Neural progenitor cell (in vitro differentiated cells): ENCODE measurements at regions not wholly inside any gene's neighbourhood (a gene's known extent, or its start where the extent isn't known, plus 50 kb on each side); places are given as distances from the start of the nearest gene placed in this dataset.

Experiments
- DNase-seq: peaks from one replicate; pipeline ENCODE4 v3.0.0-alpha.2; 2016; ENCODE audit warnings: low spot score
- H2AFZ ChIP-seq: fragments of 200-600 bp; sonication (generic); replicated peaks from 2 replicates; pipeline ENCODE4 v1.6.1; 2016; ENCODE audit warnings: antibody characterized with exemption
- H3F3A ChIP-seq: fragments of 200-600 bp; sonication (generic); 2 replicates; pipeline ENCODE4 v1.6.1; 2016; ENCODE audit warnings: antibody characterized with exemption, low read depth
- H3K27ac ChIP-seq: fragments of 200-600 bp; sonication (generic); 2 replicates; pipeline ENCODE4 v1.5.1; 2016; ENCODE audit warnings: mild to moderate bottlenecking
- H3K27me3 ChIP-seq: fragments of 200-600 bp; sonication (generic); 2 replicates; pipeline ENCODE4 v1.6.1; 2016; ENCODE audit warnings: mild to moderate bottlenecking, moderate library complexity
- H3K36me3 ChIP-seq: fragments of 200-600 bp; sonication (generic); 2 replicates; pipeline ENCODE4 v1.5.1; 2016
- H3K4me1 ChIP-seq: fragments of 200-600 bp; sonication (generic); 2 replicates; pipeline ENCODE4 v1.6.1; 2016; ENCODE audit warnings: mixed run types
- H3K4me2 ChIP-seq: fragments of 200-600 bp; sonication (generic); 2 replicates; pipeline ENCODE4 v1.6.1; 2016
- H3K4me3 ChIP-seq: fragments of 200-600 bp; sonication (generic); 2 replicates; pipeline ENCODE4 v1.5.1; 2016
- H3K79me2 ChIP-seq: fragments of 200-600 bp; sonication (generic); 2 replicates; pipeline ENCODE4 v1.6.1; 2016; ENCODE audit warnings: low read depth
- H3K9ac ChIP-seq: fragments of 200-600 bp; sonication (generic); 2 replicates; pipeline ENCODE4 v1.6.1; 2016
- H3K9me3 ChIP-seq: fragments of 200-600 bp; sonication (generic); 2 replicates; pipeline ENCODE4 v1.5.1; 2016; ENCODE audit warnings: low read depth
- H4K20me1 ChIP-seq: fragments of 200-600 bp; sonication (generic); 2 replicates; pipeline ENCODE4 v1.6.1; 2016; ENCODE audit warnings: low read depth
- H3K27ac Mint-ChIP-seq: 3 replicates; pipeline ENCODE4 v1.8.0; 2021; ENCODE audit warnings: mixed read lengths
- H3K27me3 Mint-ChIP-seq: 2 replicates; pipeline ENCODE4 v1.8.0; 2022; ENCODE audit warnings: low read depth, mild to moderate bottlenecking, inconsistent platforms, moderate library complexity, mixed read lengths; ENCODE audit not compliant: insufficient read depth
- H3K36me3 Mint-ChIP-seq: 3 replicates; pipeline ENCODE4 v1.8.0; 2021; ENCODE audit warnings: mixed read lengths
- H3K4me1 Mint-ChIP-seq: 3 replicates; pipeline ENCODE4 v1.8.0; 2021; ENCODE audit warnings: mixed read lengths
- H3K4me3 Mint-ChIP-seq: 3 replicates; pipeline ENCODE4 v1.8.0; 2021; ENCODE audit warnings: mild to moderate bottlenecking, moderate library complexity, mixed read lengths
- H3K9me3 Mint-ChIP-seq: 3 replicates; pipeline ENCODE4 v1.8.0; 2020; ENCODE audit warnings: mixed read lengths
- EZH2 ChIP-seq: fragments of 200-600 bp; sonication (generic); IDR thresholded peaks from 2 replicates; pipeline ENCODE4 v1.6.1; 2017; ENCODE audit warnings: antibody characterized with exemption, mild to moderate bottlenecking, moderate library complexity
- EZH2phosphoT487 ChIP-seq: fragments of 200-600 bp; sonication (generic); IDR thresholded peaks from 2 replicates; pipeline ENCODE4 v1.6.1; 2017; ENCODE audit warnings: antibody characterized with exemption
- TF ChIP-seq, protein P1 (sequence below): fragments of 200-600 bp; sonication (generic); IDR thresholded peaks from 2 replicates; pipeline ENCODE4 v1.5.1; 2017; ENCODE audit warnings: antibody characterized with exemption, mild to moderate bottlenecking

GRCh38 chr3:168847291-168847883 lies 751.7 kb upstream of the GOLIM4 start:
- peaks cover 9% of the 10 kb centered on the region for H3K9me3 Mint-ChIP-seq

GRCh38 chr3:168844894-168845482 lies 749.3 kb upstream of the GOLIM4 start:
- Histone ChIP-seq H3K9me3 (no peaks in the 10 kb centered on the region), H3K36me3 (no peaks in the 10 kb centered on the region), H3F3A (no peaks in the 10 kb centered on the region), H3K9ac (no peak overlapping the region), H3K79me2 (no peaks in the 10 kb centered on the region), H3K4me2 (no peak overlapping the region), H3K27me3 (peaks cover 15% of the 10 kb centered on the region), H3K4me1 (no peaks in the 10 kb centered on the region), H3K4me3 (no peak overlapping the region), H2AFZ (no peak overlapping the region), H3K27ac (no peak overlapping the region), H4K20me1 (no peaks in the 10 kb centered on the region)
- TF ChIP-seq EZH2phosphoT487 (no peak), EZH2 (no peak)
- TF ChIP-seq, protein P1, sequence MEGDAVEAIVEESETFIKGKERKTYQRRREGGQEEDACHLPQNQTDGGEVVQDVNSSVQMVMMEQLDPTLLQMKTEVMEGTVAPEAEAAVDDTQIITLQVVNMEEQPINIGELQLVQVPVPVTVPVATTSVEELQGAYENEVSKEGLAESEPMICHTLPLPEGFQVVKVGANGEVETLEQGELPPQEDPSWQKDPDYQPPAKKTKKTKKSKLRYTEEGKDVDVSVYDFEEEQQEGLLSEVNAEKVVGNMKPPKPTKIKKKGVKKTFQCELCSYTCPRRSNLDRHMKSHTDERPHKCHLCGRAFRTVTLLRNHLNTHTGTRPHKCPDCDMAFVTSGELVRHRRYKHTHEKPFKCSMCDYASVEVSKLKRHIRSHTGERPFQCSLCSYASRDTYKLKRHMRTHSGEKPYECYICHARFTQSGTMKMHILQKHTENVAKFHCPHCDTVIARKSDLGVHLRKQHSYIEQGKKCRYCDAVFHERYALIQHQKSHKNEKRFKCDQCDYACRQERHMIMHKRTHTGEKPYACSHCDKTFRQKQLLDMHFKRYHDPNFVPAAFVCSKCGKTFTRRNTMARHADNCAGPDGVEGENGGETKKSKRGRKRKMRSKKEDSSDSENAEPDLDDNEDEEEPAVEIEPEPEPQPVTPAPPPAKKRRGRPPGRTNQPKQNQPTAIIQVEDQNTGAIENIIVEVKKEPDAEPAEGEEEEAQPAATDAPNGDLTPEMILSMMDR, result no peak
- DNase-seq, result no peak
- Mint-ChIP-seq H3K27ac (no peak overlapping the region), H3K9me3 (no peaks in the 10 kb centered on the region), H3K4me3 (no peak overlapping the region), H3K27me3 (peaks cover 2% of the 10 kb centered on the region), H3K36me3 (no peaks in the 10 kb centered on the region), H3K4me1 (peaks cover 5% of the 10 kb centered on the region)

More at GRCh38 chr3:168847291-168847883, 751.7 kb upstream of the GOLIM4 start:
- no peak overlapping the region for H3K4me3 ChIP-seq
- Mint-ChIP-seq H3K4me1 (peaks cover 5% of the 10 kb centered on the region), H3K4me3 (no peak overlapping the region), H3K36me3 (peaks cover 1% of the 10 kb centered on the region), H3K27me3 (peaks cover 2% of the 10 kb centered on the region), H3K27ac (no peak overlapping the region)
- no peaks in the 10 kb centered on the region for H3K9me3 ChIP-seq
- H3K9ac ChIP-seq, result no peak overlapping the region
- TF ChIP-seq, protein P1, result peak; percentile 90
- no peak for TF ChIP-seq EZH2
- peak; percentile 57 for DNase-seq
- no peaks in the 10 kb centered on the region for H3K36me3 ChIP-seq
- H3K27ac ChIP-seq, result no peak overlapping the region
- H3K4me1 ChIP-seq, result no peaks in the 10 kb centered on the region
- no peak overlapping the region for H3K4me2 ChIP-seq
- no peaks in the 10 kb centered on the region for H3F3A ChIP-seq
- H3K79me2 ChIP-seq, result no peaks in the 10 kb centered on the region
- H3K27me3 ChIP-seq, result peaks cover 15% of the 10 kb centered on the region
- no peaks in the 10 kb centered on the region for H4K20me1 ChIP-seq
- no peak overlapping the region for H2AFZ ChIP-seq

- H3K36me3 ChIP-seq, result no peaks in the 10 kb centered on the region
- H2AFZ ChIP-seq, result no peak overlapping the region
- no peaks in the 10 kb centered on the region for H3F3A ChIP-seq
- Mint-ChIP-seq H3K4me3 (no peak overlapping the region), H3K27ac (no peak overlapping the region), H3K27me3 (peaks cover 2% of the 10 kb centered on the region), H3K4me1 (peaks cover 9% of the 10 kb centered on the region), H3K9me3 (no peaks in the 10 kb centered on the region), H3K36me3 (no peaks in the 10 kb centered on the region)
- no peaks in the 10 kb centered on the region for H3K9me3 ChIP-seq
- H3K27ac ChIP-seq, result no peak overlapping the region
- TF ChIP-seq, protein P1, result no peak
- no peak for TF ChIP-seq EZH2
- no peak for TF ChIP-seq EZH2phosphoT487
- H4K20me1 ChIP-seq, result no peaks in the 10 kb centered on the region
- H3K27me3 ChIP-seq, result peaks cover 15% of the 10 kb centered on the region
- no peak overlapping the region for H3K9ac ChIP-seq
- no peak overlapping the region for H3K4me2 ChIP-seq
- no peak overlapping the region for H3K4me3 ChIP-seq
- H3K4me1 ChIP-seq, result no peaks in the 10 kb centered on the region
- no peaks in the 10 kb centered on the region for H3K79me2 ChIP-seq
- no peak for DNase-seq
These were observed 748.7 kb upstream of the GOLIM4 start for GRCh38 chr3:168844472-168844871.
